ENCODE measurements at regions not wholly inside any gene's neighbourhood (a gene's known extent, or its start where the extent isn't known, plus 50 kb on each side); places are given as distances from the start of the nearest gene placed in this dataset.

DNA sequence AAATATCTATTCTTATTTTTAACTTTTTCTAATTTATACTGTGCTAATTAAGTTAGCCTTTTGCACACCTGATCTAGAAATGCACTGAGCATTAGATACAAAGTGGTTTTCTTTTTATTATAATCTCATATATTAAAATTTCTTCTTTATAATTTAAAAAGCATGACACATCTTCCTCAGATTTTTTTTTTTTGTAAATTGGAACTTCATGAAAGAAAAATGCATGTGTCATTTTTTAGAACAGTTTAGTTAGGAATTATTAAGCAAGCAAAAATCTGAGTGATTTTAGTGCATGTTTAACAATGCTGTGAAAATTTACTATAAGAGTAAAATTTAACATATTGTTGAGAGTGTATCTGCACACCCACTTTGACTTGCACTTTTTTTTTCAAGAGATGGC lies 367.9 kb downstream of the TFEC start:
- H3K4me3 ChIP-seq, result no peak overlapping the region
- DNase-seq (ENCODE audit: low spot score) (no peak), ATAC-seq (ENCODE audit: insufficient number of reproducible peaks, low FRiP score, low read depth) (no peak)
- no peak overlapping the region for H3K27ac ChIP-seq
- TF ChIP-seq, protein P1, sequence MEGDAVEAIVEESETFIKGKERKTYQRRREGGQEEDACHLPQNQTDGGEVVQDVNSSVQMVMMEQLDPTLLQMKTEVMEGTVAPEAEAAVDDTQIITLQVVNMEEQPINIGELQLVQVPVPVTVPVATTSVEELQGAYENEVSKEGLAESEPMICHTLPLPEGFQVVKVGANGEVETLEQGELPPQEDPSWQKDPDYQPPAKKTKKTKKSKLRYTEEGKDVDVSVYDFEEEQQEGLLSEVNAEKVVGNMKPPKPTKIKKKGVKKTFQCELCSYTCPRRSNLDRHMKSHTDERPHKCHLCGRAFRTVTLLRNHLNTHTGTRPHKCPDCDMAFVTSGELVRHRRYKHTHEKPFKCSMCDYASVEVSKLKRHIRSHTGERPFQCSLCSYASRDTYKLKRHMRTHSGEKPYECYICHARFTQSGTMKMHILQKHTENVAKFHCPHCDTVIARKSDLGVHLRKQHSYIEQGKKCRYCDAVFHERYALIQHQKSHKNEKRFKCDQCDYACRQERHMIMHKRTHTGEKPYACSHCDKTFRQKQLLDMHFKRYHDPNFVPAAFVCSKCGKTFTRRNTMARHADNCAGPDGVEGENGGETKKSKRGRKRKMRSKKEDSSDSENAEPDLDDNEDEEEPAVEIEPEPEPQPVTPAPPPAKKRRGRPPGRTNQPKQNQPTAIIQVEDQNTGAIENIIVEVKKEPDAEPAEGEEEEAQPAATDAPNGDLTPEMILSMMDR (IDR thresholded peaks at IDR 0.05), result no peak
- no peaks in the 10 kb centered on the region for H3K36me3 ChIP-seq
- no peaks in the 10 kb centered on the region for H3K4me1 ChIP-seq (ENCODE audit: control insufficient read depth in 1 of 2, low read depth in 2 of 2)
- no peaks in the 10 kb centered on the region for H3K9me3 ChIP-seq
- no peaks in the 10 kb centered on the region for H3K27me3 ChIP-seq (replicated peaks; ENCODE audit: insufficient read depth)

DNA sequence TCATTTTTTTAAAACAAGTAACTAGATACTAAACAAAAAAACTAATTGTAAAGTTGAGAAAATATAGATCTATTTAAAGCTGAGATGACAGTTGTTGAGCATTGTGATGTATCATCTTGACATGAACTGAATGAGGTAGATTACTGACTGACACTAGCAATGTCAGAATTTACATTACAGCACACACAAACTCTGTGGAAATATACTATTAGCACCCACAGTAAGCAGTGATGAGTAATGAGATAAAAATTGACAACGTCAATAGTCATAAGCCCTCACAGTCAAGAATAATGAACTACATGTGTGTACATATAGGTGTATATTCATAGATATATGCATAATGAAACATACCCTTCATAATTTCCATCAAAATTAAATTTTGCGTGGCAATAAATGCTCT lies 368.4 kb downstream of the TFEC start:
- H3K9me3 ChIP-seq, result no peaks in the 10 kb centered on the region
- H3K27ac ChIP-seq, result no peak overlapping the region
- no peaks in the 10 kb centered on the region for H3K4me1 ChIP-seq (ENCODE audit: control insufficient read depth in 1 of 2, low read depth in 2 of 2)
- no peak overlapping the region for H3K4me3 ChIP-seq
- ATAC-seq (ENCODE audit: insufficient number of reproducible peaks, low FRiP score, low read depth) (no peak), DNase-seq (ENCODE audit: low spot score) (no peak)
- H3K27me3 ChIP-seq (replicated peaks; ENCODE audit: insufficient read depth), result no peaks in the 10 kb centered on the region
- TF ChIP-seq, protein P1 (IDR thresholded peaks at IDR 0.05), result no peak
- no peaks in the 10 kb centered on the region for H3K36me3 ChIP-seq

DNA sequence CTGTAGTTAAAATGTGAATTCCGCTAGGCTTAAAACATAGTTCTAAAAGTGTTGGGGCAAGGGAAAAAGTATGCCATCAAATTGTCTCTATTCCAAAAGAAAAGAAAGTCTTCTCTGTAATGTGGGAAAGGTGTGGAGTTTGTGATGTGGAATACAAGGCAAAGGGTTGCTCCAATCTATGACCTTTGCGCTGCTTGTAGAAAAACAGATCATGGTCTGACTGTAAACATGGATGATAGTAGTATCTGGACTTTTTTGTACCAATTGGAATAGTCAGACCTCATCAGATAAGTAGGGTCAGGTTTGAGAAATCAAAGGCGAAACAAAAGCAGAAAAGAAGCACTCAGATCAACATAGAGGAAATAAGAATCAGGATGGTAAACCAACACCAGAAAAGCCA lies 372.3 kb downstream of the TFEC start:
- DNase-seq (ENCODE audit: low spot score), result no peak
- no peak for ATAC-seq (ENCODE audit: insufficient number of reproducible peaks, low FRiP score, low read depth)
- Histone ChIP-seq H3K4me3 (no peak overlapping the region), H3K4me1 (ENCODE audit: control insufficient read depth in 1 of 2, low read depth in 2 of 2) (no peaks in the 10 kb centered on the region), H3K27me3 (replicated peaks; ENCODE audit: insufficient read depth) (no peaks in the 10 kb centered on the region), H3K27ac (no peak overlapping the region), H3K9me3 (no peaks in the 10 kb centered on the region), H3K36me3 (no peaks in the 10 kb centered on the region)
- TF ChIP-seq, protein P1 (IDR thresholded peaks at IDR 0.05), result no peak

DNA sequence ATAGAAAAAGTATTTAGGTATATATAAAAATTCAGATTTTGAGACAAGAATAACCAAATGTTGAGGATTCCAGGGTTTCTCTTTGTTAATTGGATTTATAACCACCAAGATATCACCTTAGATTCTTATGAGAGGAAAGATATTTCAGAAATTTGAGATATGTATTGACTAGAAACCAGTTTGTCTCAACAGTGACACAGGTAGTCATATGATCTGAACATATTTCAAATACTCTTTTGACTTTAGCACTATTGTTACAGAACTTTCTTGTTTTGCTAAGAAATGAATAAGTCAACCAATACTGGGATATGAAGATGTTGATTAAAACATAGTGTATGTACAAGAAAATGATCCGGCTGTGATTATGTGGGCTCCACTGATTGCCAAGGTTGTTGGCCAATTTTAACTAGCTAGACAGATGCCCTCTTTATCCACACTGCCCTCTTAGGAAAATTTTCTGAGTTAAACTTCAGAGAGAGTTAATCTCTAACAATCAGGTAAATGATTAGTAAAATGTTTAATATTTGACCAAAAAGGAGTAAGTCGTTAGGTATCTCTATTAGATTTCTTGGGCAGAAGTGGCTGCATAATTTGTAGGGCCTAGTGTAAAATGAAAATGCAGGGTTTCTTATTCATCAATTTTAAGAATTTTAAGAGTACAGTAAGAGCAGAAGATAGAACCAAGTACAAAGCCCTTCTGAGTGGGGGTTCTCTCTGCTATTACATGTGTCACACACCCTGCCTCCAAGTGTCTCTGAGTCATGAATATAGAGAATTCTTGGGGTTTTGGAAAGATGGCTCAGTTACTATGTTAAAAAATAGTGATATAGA lies 376.0 kb downstream of the TFEC start:
- Histone ChIP-seq H3K9me3 (no peaks in the 10 kb centered on the region), H3K27ac (no peak overlapping the region), H3K27me3 (replicated peaks; ENCODE audit: insufficient read depth) (no peaks in the 10 kb centered on the region), H3K4me1 (ENCODE audit: control insufficient read depth in 1 of 2, low read depth in 2 of 2) (no peaks in the 10 kb centered on the region), H3K36me3 (no peaks in the 10 kb centered on the region), H3K4me3 (no peak overlapping the region)
- TF ChIP-seq, protein P1 (IDR thresholded peaks at IDR 0.05), result no peak
- DNase-seq (ENCODE audit: low spot score), result no peak
- ATAC-seq (ENCODE audit: insufficient number of reproducible peaks, low FRiP score, low read depth), result no peak

DNA sequence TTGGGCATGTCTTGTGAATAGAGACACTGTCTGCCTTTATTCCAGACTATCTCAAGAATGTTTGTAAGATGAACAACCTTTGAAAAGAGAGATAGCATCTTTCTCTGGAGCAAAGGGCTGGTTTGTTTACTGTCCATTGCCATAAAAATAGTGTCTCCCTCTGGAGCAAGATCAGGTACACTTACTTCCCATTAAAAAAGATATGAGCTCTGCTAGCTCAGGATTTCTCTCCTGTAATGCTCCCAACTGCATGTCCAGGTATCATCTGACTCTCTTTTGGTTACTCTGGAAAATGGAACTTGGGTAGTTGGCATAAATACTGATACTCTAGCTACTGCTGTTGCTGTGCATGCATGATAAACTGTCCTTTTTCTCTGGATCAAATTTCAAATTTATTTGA lies 381.1 kb downstream of the TFEC start:
- ATAC-seq (ENCODE audit: insufficient number of reproducible peaks, low FRiP score, low read depth) (no peak), DNase-seq (ENCODE audit: low spot score) (no peak)
- Histone ChIP-seq H3K36me3 (no peaks in the 10 kb centered on the region), H3K4me1 (ENCODE audit: control insufficient read depth in 1 of 2, low read depth in 2 of 2) (no peaks in the 10 kb centered on the region), H3K27ac (no peak overlapping the region), H3K27me3 (replicated peaks; ENCODE audit: insufficient read depth) (no peaks in the 10 kb centered on the region), H3K4me3 (no peak overlapping the region), H3K9me3 (no peaks in the 10 kb centered on the region)
- TF ChIP-seq, protein P1 (IDR thresholded peaks at IDR 0.05), result no peak

Data from thoracic aorta (tissue), 2 donors.